K562 (cell line): ENCODE measurements at regions not wholly inside any gene's neighbourhood (a gene's known extent, or its start where the extent isn't known, plus 50 kb on each side); places are given as distances from the start of the nearest gene placed in this dataset.
A peak's percentile ranks its signal among the peaks of the same experiment; 100 is the strongest.

ENCODE experiments used
- AFF4 ChIP-seq: sonication (generic); formaldehyde crosslinking; IDR thresholded peaks from 2 replicates; pipeline ENCODE4 v1.8.0; 2023; ENCODE audit warnings: mild to moderate bottlenecking, missing genetic modification reagents
- CBFA2T2 ChIP-seq: fragments of 450-650 bp; conservative IDR thresholded peaks from 2 replicates; pipeline ENCODE4 v1.6.1; 2017; ENCODE audit warnings: mild to moderate bottlenecking
- CHAMP1 ChIP-seq: fragments of 450-650 bp; IDR thresholded peaks from 2 replicates; pipeline ENCODE4 v1.6.1; 2016; ENCODE audit warnings: mild to moderate bottlenecking
- CHD1 ChIP-seq: fragments of 200-600 bp; sonication (generic); IDR thresholded peaks from one replicate; pipeline ENCODE4 v1.6.1; 2012; ENCODE audit warnings: mild to moderate bottlenecking, moderate library complexity, low read length, inconsistent platforms
- CREB1 ChIP-seq, 2 experiments: sonication (generic) in 1 of 2; formaldehyde crosslinking in 1 of 2; IDR thresholded peaks; 2 replicates each; pipeline versions ENCODE4 v1.6.1 to v1.8.0; 2012 to 2022; ENCODE audit warnings: inconsistent platforms in 1 of 2, mild to moderate bottlenecking in 1 of 2, missing genetic modification reagents in 1 of 2, moderate library complexity in 1 of 2
- FOXP4 ChIP-seq: sonication (generic); formaldehyde crosslinking; IDR thresholded peaks from 2 replicates; pipeline ENCODE4 v1.8.0; 2022; ENCODE audit warnings: mild to moderate bottlenecking, missing genetic modification reagents, borderline replicate concordance
- JUN ChIP-seq, 2 experiments: sonication (generic) in 1 of 2; formaldehyde crosslinking in 1 of 2; IDR thresholded peaks; 2 replicates each; pipeline versions ENCODE4 v1.6.1 to v1.8.0; 2012 to 2022; ENCODE audit warnings: borderline replicate concordance in 2 of 2, mild to moderate bottlenecking in 2 of 2, improper control_type of control experiment in 1 of 2, low read depth in 1 of 2, low read length in 1 of 2, missing genetic modification reagents in 1 of 2
- LCOR ChIP-seq: sonication (generic); formaldehyde crosslinking; IDR thresholded peaks from 2 replicates; pipeline ENCODE4 v1.8.0; 2022; ENCODE audit warnings: mild to moderate bottlenecking, missing genetic modification reagents
- MTA2 ChIP-seq: fragments of 450-650 bp; IDR thresholded peaks from 2 replicates; pipeline ENCODE4 v1.6.1; 2016; ENCODE audit warnings: low read depth
- NEUROD1 ChIP-seq: fragments of 150-350 bp; IDR thresholded peaks from 2 replicates; pipeline ENCODE4 v1.6.1; 2014; ENCODE audit warnings: borderline replicate concordance, low read length, low read depth; ENCODE audit not compliant: partially characterized antibody
- SAFB ChIP-seq: fragments of 200-400 bp; formaldehyde crosslinking; IDR thresholded peaks from 2 replicates; pipeline ENCODE4 v1.6.1; 2017; ENCODE audit warnings: low read depth, low read length, borderline replicate concordance
- ZFX ChIP-seq: sonication (generic); formaldehyde crosslinking; IDR thresholded peaks from 2 replicates; pipeline ENCODE4 v1.8.0; 2022; ENCODE audit warnings: mild to moderate bottlenecking, missing genetic modification reagents, moderate library complexity
- ZNF282 ChIP-seq: sonication (generic); formaldehyde crosslinking; IDR thresholded peaks from 2 replicates; pipeline ENCODE4 v1.8.1; 2023; ENCODE audit warnings: missing genetic modification reagents
- ZNF354B ChIP-seq: fragments of 250-450 bp; sonication (Bioruptor Pico); IDR thresholded peaks from 2 replicates; pipeline ENCODE4 v1.4.0; 2020
- ZZZ3 ChIP-seq: fragments of 450-650 bp; IDR thresholded peaks from 2 replicates; pipeline ENCODE4 v1.6.1; 2016; ENCODE audit warnings: antibody characterized with exemption, mild to moderate bottlenecking, moderate library complexity

- peak; percentile 97 for TF ChIP-seq NEUROD1
- TF ChIP-seq SAFB: peak; percentile 54; the same call in 1 of the 2 replicates
- peak; percentile 61 for TF ChIP-seq JUN (IDR thresholded peaks at IDR 0.05; ENCODE audit: borderline replicate concordance, low read depth, low read length)
- no peak for TF ChIP-seq JUN (CRISPR knock-in tag; IDR thresholded peaks at IDR 0.05; ENCODE audit: borderline replicate concordance)
- no peak; the same call in none of the 2 replicates for TF ChIP-seq CHAMP1
- TF ChIP-seq CHD1: peak; percentile 100
- peak; percentile 99 for TF ChIP-seq ZFX
- TF ChIP-seq ZNF282: 0 out of 2 replicates have a peak, but pooled peaks have one; percentile 83
- no peak for TF ChIP-seq CBFA2T2
- TF ChIP-seq AFF4 (CRISPR knock-in tag): peak; percentile 100
- TF ChIP-seq ZZZ3: no peak
- TF ChIP-seq CREB1 (IDR thresholded peaks at IDR 0.05): peak; percentile 49
- peak; percentile 89 for TF ChIP-seq CREB1 (CRISPR knock-in tag; IDR thresholded peaks at IDR 0.05)
- peak; percentile 96 for TF ChIP-seq LCOR (CRISPR knock-in tag)
- TF ChIP-seq ZNF354B: no peak
- TF ChIP-seq FOXP4 (CRISPR knock-in tag): peak; percentile 98
- no peak for TF ChIP-seq MTA2
Measured at GRCh38 chr6:27146706-27147505, 100.6 kb upstream of the PRSS16 start (continued).
